GM23338 (cell line): ENCODE measurements at regions not wholly inside any gene's neighbourhood (a gene's known extent, or its start where the extent isn't known, plus 50 kb on each side); places are given as distances from the start of the nearest gene placed in this dataset.

Experiments used
- CREB1 ChIP-seq: fragments of 250-450 bp; sonication (Bioruptor Pico); IDR thresholded peaks from 2 replicates; pipeline ENCODE4 v1.5.0; 2020; ENCODE audit warnings: low read depth, mild to moderate bottlenecking, moderate library complexity
- CTCF ChIP-seq, 2 experiments: fragments of 200-600 bp in 1 of 2; sonication (generic) in 1 of 2; conservative IDR thresholded peaks; 2 replicates each; pipeline versions ENCODE4 v1.5.1 to v1.6.1; 2016 to 2017; ENCODE audit warnings: antibody characterized with exemption in 2 of 2, low read depth in 2 of 2, mild to moderate bottlenecking in 2 of 2, moderate library complexity in 1 of 2
- POLR2AphosphoS5 ChIP-seq: IDR thresholded peaks from 2 replicates; pipeline ENCODE4 v1.6.1; 2016; ENCODE audit warnings: antibody characterized with exemption, low read depth

DNA sequence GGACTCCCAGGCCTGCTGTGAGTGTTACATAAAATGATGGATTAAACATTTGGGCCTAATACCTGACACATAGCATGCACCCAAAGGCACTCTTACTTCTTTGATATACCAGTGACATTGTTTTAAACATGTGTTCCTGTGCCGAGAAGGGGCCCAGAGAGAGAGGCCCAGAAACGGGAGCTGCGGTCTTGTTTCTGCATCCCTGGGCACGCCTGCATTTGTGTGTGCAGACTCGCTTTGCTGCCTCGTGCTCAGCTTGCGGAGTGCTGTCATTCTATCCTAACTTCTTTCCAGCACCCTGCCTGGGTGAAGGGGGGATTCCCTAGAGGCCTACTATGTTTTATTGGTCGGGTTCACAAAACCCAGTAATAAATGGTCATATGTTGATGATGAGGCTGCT is 666.2 kb upstream of the HS6ST1 start:
- no peak for TF ChIP-seq CTCF (conservative IDR thresholded peaks at IDR 0.05; ENCODE audit: low read depth in 2 of 2)
- TF ChIP-seq CREB1 = no peak
- TF ChIP-seq POLR2AphosphoS5 = no peak
